ENCODE measurements at regions not wholly inside any gene's neighbourhood (a gene's known extent, or its start where the extent isn't known, plus 50 kb on each side); places are given as distances from the start of the nearest gene placed in this dataset.
A peak's percentile ranks its signal among the peaks of the same experiment; 100 is the strongest.

DNA sequence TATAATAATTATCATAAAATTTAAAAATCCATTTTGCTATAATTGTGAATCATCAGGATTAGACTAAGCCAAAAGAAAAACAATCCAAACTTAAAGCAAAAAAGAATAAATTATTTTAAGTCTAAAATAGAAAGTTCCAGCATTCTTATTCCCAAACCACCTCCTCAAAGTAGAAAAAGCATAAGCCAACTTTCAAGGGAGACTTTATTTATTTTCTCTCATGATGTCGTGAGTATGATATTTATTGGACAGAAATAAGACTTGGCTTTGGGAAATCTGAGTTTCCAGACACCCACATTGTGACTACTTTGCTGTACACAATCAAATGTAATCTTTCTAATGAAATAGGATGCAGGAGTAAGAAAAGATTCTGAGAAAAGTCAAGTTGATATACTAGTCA, 372.1 kb downstream of the MTRR start:
- WGBS, 2 donors: 0 to 38% methylated on average over 1 of the region's 1 CpG
- Histone ChIP-seq H3K27me3 (peaks cover 0 to 3% (median 0%) of the 10 kb centered on the region in 7 donors), H3K27ac (no peak overlapping the region), H3K9me3 (peaks cover 0 to 12% (median 0%) of the 10 kb centered on the region in 11 donors), H3K4me3 (no peak overlapping the region), H3K36me3 (no peaks in the 10 kb centered on the region), H3K4me1 (no peaks in the 10 kb centered on the region)
- no peak for DNase-seq
- TF ChIP-seq CTCF (IDR thresholded peaks at IDR 0.05): no peak
- intact Hi-C loops (cut with DNase I): no loop called here
- ATAC-seq: no peak

- Histone ChIP-seq H3K27me3 (peaks cover 0 to 3% (median 0%) of the 10 kb centered on the region in 7 donors), H3K4me1 (no peaks in the 10 kb centered on the region), H3K9me3 (peaks cover 0 to 12% (median 0%) of the 10 kb centered on the region in 11 donors), H3K27ac (no peak overlapping the region), H3K36me3 (no peaks in the 10 kb centered on the region), H3K4me3 (no peak overlapping the region)
- intact Hi-C loops (cut with DNase I): no loop called here
- no peak for DNase-seq
- 77 to 79% methylated on average over 3 of the region's 3 CpGs for WGBS, 2 donors
- no peak for TF ChIP-seq CTCF (IDR thresholded peaks at IDR 0.05)
- ATAC-seq: no peak
Measured at GRCh38 chr5:8241558-8241957, 372.6 kb downstream of the MTRR start.

GRCh38 chr5:8247049-8247899, 378.3 kb downstream of the MTRR start:
- peaks cover 0 to 3% (median 0%) of the 10 kb centered on the region in 7 donors for H3K27me3 ChIP-seq
- WGBS, 2 donors: 42 to 48% methylated on average over 8 of the region's 8 CpGs
- no peak overlapping the region for H3K27ac ChIP-seq
- intact Hi-C loops (cut with DNase I): no loop called here
- H3K4me1 ChIP-seq: no peaks in the 10 kb centered on the region
- DNase-seq (no peak), ATAC-seq (no peak)
- TF ChIP-seq CTCF (IDR thresholded peaks at IDR 0.05): peak in 1 of 9 donors; percentile 23
- H3K4me3 ChIP-seq: no peak overlapping the region
- H3K9me3 ChIP-seq: peaks cover 0 to 12% (median 0%) of the 10 kb centered on the region in 11 donors
- H3K36me3 ChIP-seq: no peaks in the 10 kb centered on the region

DNA sequence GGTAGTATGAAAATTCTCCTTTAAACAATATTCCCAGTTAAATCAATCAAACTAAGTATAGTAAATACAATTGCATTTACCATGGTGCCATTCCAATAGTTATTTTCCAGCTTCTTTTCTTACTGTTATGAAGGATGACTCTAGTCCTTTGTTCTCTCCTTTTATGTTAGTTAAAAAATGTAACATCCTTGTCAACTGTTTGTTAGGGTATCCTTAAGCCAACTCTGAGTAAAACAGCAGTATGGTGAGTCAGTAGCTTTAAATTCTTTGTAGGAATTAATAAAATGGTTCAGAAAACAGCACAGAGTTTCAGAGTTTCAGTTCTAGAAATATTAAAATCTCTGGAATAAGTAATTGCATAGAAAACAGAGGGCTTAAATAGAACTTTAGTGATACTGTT, 384.4 kb downstream of the MTRR start:
- Histone ChIP-seq H3K4me3 (no peak overlapping the region), H3K27ac (no peak overlapping the region), H3K9me3 (no peaks in the 10 kb centered on the region), H3K27me3 (no peaks in the 10 kb centered on the region), H3K36me3 (no peaks in the 10 kb centered on the region), H3K4me1 (no peaks in the 10 kb centered on the region)
- no peak for DNase-seq
- ATAC-seq: no peak
- no peak for TF ChIP-seq CTCF (IDR thresholded peaks at IDR 0.05)
- intact Hi-C loops (cut with DNase I): no loop called here

Measured in heart right ventricle (tissue), 16 donors.